GM18505 (cell line): ENCODE measurements at regions not wholly inside any gene's neighbourhood (a gene's known extent, or its start where the extent isn't known, plus 50 kb on each side); places are given as distances from the start of the nearest gene placed in this dataset.
"Not testable (repeated sequence)": the region's sequence is repeated elsewhere in the genome, so short reads cannot be mapped to it uniquely, and the experiment has no call there.

Experiments used
- ATAC-seq: cut with Tn5 transposase; IDR thresholded peaks from one replicate; pipeline ENCODE4 v1.9.1; 2021; ENCODE audit not compliant: unreplicated experiment
- POLR2A ChIP-seq: IDR thresholded peaks from 4 replicates; pipeline ENCODE4 v1.6.1; 2011; ENCODE audit warnings: borderline replicate concordance; ENCODE audit not compliant: insufficient read depth, insufficient read length; ENCODE audit errors: extremely low read depth

DNA sequence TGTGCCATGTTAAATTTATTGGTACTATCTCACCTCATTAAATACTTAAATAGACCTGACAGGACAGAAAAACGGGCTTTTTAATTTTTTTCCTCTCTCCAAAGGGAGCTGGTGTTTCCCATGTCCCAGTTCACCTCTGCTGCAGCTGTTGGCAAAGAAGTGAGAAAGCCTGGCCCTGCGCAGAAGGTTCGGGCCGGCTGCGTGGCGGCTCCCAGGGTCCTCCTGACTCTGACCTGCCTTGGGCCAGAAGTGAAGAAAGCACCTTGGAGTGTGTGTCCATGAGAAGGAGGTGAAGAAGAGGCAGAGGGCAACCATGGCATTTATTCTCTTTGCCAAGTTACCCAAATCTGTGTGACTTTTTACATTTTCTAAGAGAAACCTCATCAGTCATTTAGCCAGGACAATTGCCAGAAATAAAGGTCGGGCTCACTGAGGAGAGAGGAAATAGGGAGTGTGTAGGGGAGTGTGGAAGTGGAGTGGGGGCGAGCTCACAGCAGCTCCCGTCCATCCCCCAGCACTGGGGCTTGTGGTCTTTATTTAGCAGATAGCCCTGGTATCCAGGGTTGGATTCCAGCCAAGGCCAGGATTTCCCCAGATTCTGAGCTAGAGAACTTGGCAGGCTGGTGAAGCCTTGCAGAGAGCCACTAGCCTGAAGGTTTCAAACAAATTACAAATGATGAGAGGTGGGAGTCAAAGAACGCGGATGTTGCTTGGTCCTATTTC, 102.4 kb upstream of the CADM1 start:
- TF ChIP-seq POLR2A, result no peak
- no peak for ATAC-seq

DNA sequence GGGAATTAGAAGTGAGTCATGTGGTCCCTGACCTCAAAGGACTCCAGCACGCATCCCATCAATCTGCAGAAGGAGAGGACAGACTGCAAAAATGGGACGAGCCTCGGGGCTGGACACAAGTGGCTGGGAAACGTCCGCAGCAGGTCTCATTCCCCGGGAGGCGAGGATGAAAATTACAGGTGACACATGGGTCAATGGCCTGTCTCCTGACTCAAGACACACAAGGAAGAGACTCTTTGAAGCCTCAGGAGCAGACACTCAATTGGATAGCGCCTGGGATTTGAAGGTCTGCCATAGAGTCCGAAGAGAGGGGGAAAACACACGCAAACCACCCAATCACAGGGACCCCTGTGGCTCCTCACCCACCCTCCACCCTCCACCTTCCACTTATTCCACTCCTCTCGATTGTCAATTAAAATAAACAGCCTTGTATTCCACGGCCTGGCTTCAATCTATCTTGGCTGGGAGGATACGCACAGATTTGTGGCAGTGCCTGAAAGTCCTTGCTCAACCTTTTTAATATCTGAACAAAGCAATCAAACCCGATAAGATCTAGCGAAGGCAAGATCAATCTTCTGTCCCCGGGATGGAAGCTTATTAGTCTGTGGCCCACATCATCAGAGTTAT, 101.8 kb upstream of the CADM1 start:
- no peak for ATAC-seq
- TF ChIP-seq POLR2A, result no peak

DNA sequence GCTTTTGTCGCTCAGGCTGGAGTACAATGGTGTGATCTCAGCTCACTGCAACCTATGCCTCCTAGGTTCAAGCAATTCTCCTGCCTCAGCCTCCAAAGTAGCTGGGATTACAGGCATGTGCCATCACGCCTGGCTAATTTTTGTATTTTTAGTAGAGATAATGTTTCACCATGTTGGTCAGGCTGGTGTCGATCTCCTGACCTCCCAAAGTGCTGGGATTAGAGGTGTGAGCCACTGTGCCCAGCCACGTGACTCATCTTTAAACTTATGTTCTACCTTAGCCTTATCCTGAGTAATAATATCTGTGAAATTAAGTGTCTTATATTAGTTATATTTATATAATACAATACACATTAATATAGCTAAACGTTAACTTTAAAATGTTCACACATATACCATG, 101.2 kb upstream of the CADM1 start:
- ATAC-seq, result not testable (repeated sequence)

DNA sequence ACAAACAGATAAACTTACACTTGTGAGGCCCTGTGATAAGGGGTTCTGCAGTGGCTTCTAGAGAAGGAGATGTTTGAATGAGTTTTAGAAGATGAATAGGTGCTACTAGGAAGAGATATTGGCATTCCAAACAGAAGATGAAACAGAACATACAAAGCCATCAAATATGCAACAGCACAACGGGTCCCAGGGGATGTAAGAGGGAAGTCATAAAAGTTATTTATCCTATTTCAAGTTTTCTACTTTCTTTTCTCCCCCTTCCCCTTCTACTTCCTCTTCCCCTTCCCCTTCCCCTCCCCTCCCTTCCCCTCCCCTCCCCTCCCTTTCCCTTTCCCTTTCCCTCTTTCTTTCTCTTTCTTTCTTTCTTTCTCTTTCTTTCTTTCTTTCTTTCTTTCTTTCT, 94.9 kb upstream of the CADM1 start:
- no peak for ATAC-seq
- no peak for TF ChIP-seq POLR2A

- no peak for TF ChIP-seq POLR2A
- no peak for ATAC-seq
Observed at GRCh38 chr11:115598257-115598901, 94.2 kb upstream of the CADM1 start.

- no peak for TF ChIP-seq POLR2A
- ATAC-seq, result no peak
Observed at GRCh38 chr11:115591380-115591779, 87.2 kb upstream of the CADM1 start.

DNA sequence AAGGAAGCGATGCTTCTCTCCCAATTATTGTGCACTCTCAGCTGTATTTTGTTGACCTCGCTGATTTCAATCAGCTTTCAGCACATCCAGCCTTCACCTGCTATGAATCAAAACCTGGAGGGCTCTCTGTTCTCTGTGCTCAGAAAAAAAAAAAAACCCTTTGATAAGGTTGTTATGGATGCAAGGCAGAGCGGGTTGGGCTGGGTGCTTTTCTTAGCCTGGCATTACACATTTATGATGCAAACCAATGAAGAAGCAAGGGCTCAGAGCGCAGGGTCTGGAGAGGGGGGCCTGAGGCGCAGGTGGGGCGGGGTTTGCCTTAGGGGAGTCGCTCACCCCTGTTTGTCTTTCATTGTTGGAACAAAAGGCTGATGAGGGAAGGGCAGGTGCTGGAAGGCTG, 86.0 kb upstream of the CADM1 start:
- ATAC-seq, result no peak

DNA sequence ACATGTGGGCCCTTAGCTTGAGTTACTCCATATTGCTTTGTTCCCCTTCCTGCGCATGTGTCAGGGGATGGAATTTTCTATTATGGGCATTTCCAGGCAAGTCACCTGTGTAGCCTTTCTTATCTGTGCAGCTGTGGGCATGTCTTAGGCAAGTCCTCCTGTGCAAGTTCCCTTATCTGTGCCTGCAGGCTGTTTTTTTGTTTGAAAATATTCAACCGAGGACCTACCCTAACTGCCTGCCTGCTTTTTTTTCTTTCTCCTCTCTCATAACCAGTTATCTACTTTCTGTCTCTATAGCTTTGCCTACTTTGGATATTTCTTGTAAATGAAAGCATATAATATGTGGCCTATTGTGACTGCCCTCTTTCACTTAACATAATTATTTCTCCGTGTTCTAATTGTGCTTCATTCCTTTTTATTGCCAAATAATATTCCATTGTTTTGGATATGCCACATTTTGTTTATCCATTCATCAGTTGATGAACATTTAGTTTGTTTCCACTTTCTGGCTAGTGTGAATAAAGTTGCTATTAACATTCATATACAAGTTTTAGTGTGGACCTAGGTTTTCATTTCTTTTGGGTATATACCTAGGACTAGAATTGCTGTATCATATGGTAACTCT, 83.6 kb upstream of the CADM1 start:
- TF ChIP-seq POLR2A, result no peak
- no peak for ATAC-seq

More for the DNA sequence above, 86.0 kb upstream of the CADM1 start:
- TF ChIP-seq POLR2A, result no peak

- no peak for TF ChIP-seq POLR2A
- ATAC-seq, result no peak
Observed at GRCh38 chr11:115585361-115586024, 81.3 kb upstream of the CADM1 start.

- no peak for ATAC-seq
- TF ChIP-seq POLR2A, result no peak
Observed at GRCh38 chr11:115581871-115582639, 77.8 kb upstream of the CADM1 start.

DNA sequence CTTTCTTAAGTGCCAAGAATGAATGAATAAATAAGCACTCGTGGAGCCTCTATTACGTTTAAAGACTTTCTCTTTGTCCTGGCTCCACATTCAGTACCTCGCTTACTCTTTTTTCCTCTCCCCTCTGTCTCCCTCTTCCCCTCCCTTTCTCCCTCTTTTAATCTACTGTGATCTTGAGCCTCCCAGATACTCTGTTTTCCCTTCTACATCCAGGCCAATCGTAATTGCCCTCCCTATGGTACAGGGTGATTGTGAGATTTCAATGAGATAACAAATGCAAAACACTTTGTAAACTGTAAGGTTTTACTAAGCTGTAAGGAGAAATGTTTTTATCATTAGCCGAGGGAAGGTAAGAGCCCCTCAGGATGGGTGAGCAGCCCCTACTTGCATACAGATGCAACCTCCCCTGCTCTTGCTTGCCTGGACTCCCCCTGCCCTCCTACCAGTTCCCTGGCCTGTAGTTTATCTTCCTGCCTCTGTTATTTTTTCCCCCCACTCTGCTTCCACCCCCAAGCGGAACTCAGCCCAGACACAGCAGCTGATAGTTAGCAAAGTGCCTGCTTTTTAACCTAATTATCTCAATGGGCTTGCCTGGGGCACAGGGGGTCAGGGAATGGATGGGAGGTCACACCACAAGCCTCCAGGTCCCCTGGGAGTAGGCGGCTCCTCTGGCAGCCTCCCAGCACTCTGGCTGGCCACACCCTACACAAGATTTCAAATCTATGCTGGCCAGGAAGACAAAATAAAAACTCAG, 76.9 kb upstream of the CADM1 start:
- ATAC-seq, result no peak
- no peak for TF ChIP-seq POLR2A

- no peak for ATAC-seq
- TF ChIP-seq POLR2A, result no peak
Observed at GRCh38 chr11:115580416-115580815, 76.2 kb upstream of the CADM1 start.

- no peak for ATAC-seq
- no peak for TF ChIP-seq POLR2A
Observed at GRCh38 chr11:115579181-115579825, 75.1 kb upstream of the CADM1 start.
